ENCODE measurements at regions not wholly inside any gene's neighbourhood (a gene's known extent, or its start where the extent isn't known, plus 50 kb on each side); places are given as distances from the start of the nearest gene placed in this dataset.

DNA sequence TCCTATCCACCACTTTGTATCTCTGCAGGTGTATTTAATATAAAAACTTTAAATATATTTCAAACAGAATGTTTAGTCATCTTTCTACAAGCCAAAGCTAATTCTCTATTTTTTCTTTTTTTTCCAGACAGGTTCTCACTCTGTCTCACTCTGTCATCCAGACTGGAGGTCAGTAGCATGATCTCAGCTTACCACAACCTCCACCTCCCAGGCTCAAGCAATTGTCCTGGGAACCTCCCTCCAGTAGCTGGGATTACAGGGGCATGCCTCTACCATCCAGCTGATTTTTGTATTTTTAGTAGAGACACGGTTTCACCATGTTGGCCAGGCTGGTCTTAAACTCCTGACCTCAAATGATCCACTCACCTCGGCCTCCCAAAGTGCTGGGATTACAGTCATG, 202.6 kb downstream of the VGLL3 start:
- DNase-seq (ENCODE audit: low spot score) = no peak
- ChIA-PET POLR2A (ENCODE audit: low non-redundant PET) (no interaction called here), CTCF (no interaction called here)
- no peak for TF ChIP-seq CTCF (conservative IDR thresholded peaks at IDR 0.05; ENCODE audit: low read depth)
- no peak overlapping the region for H3K27ac ChIP-seq

DNA sequence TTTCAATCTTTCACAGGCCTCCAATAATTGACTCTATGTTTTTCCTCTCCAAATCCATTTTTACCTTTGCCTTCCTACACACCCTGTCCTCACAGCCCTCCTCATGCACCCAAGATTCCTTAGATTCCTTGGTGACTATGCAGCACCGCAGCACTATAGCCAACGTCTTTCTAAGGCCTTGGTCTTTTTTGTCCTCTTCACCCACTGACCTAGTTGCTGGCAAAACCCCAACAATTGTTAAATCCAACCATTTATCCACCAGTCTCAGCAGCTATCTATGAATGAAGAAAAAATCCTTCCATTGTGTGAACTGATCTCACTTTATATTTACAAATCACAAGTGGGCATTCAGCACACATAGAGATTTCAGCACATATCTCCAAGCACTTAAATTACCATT, 203.9 kb downstream of the VGLL3 start:
- POLR2A ChIA-PET (ENCODE audit: low non-redundant PET) = no interaction called here
- no peak overlapping the region for H3K27ac ChIP-seq
- CTCF ChIA-PET = no interaction called here
- peak; percentile 1 for DNase-seq (ENCODE audit: low spot score)
- no peak for TF ChIP-seq CTCF (conservative IDR thresholded peaks at IDR 0.05; ENCODE audit: low read depth)

- no peak for TF ChIP-seq CTCF (conservative IDR thresholded peaks at IDR 0.05; ENCODE audit: low read depth)
- ChIA-PET CTCF (interaction anchor here (0.5 kb wide), 1 partner anchor 160 kb away, joined by 4 read pairs; no protein-coding TSS in a partner anchor), POLR2A (ENCODE audit: low non-redundant PET) (no interaction called here)
- DNase-seq (ENCODE audit: low spot score) = peak; percentile 6
- H3K27ac ChIP-seq = no peak overlapping the region
Observed at GRCh38 chr3:86785386-86785785, 205.6 kb downstream of the VGLL3 start.

DNA sequence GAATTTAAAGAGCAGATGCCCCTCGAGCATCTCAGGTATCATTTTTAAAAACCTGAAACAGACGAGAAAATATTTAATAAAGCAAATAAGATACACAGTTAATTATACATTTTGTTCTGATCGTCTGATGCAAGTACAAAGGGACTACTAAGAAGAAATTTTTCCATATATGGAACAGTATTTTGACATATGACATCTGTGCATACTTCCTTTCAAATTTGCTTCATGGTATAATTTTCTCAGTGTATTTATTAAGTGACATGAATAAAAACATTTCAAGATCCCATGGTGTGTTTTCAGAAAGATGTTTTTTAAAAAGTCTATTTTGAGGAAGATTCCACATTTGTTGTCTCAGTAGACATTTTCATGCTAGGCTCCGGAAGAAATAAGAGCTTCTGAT, 208.1 kb downstream of the VGLL3 start:
- TF ChIP-seq CTCF (conservative IDR thresholded peaks at IDR 0.05; ENCODE audit: low read depth) = no peak
- DNase-seq (ENCODE audit: low spot score) = no peak
- POLR2A ChIA-PET (ENCODE audit: low non-redundant PET) = no interaction called here
- CTCF ChIA-PET = no interaction called here
- no peak overlapping the region for H3K27ac ChIP-seq

- H3K27ac ChIP-seq = no peak overlapping the region
- no peak for DNase-seq (ENCODE audit: low spot score)
- ChIA-PET CTCF (no interaction called here), POLR2A (ENCODE audit: low non-redundant PET) (no interaction called here)
- no peak for TF ChIP-seq CTCF (conservative IDR thresholded peaks at IDR 0.05; ENCODE audit: low read depth)
Observed at GRCh38 chr3:86782286-86782685, 208.7 kb downstream of the VGLL3 start.

- DNase-seq (ENCODE audit: low spot score) = peak; percentile 4
- peak; percentile 55 for TF ChIP-seq CTCF (conservative IDR thresholded peaks at IDR 0.05; ENCODE audit: low read depth)
Observed at GRCh38 chr3:86774082-86774691, 216.8 kb downstream of the VGLL3 start.

More at GRCh38 chr3:86774082-86774691, 216.8 kb downstream of the VGLL3 start:
- ChIA-PET CTCF (interaction anchor here (0.6 to 2.7 kb wide), 4 partner anchors 308 to 1244 kb away, joined by 3 to 21 read pairs (median 3); no protein-coding TSS in a partner anchor), POLR2A (ENCODE audit: low non-redundant PET) (no interaction called here)
- no peak overlapping the region for H3K27ac ChIP-seq

All from RWPE1 (cell line).